ENCODE measurements at regions not wholly inside any gene's neighbourhood (a gene's known extent, or its start where the extent isn't known, plus 50 kb on each side); places are given as distances from the start of the nearest gene placed in this dataset.

DNA sequence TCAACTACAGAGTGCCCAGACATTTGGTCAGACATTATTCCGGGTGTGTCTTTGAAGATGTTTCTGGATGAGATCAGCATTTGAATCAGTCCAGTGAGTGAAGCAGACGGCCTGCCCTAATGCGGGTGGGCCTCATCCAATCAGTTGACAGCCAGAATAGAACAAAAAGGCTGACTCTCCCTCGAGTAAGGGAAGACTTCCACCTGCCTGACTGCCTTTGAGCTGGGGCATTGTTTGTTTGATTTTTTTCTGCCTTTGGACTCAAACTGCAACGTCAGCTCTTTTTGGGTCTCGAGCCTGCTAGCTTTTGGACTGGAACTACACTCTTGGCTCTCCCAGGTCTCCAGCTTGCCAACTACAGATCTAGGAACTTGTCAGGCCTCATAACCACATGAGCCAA is 111.7 kb upstream of the AGAP1 start:
- TF ChIP-seq EZH2 (optimal IDR thresholded peaks at IDR 0.05; ENCODE audit: low read depth, low read length) (no peak), CTCF (IDR thresholded peaks at IDR 0.05; ENCODE audit: low read length) (no peak)

Data from MM.1S (cell line).